GM10248 (cell line): ENCODE measurements at regions not wholly inside any gene's neighbourhood (a gene's known extent, or its start where the extent isn't known, plus 50 kb on each side); places are given as distances from the start of the nearest gene placed in this dataset.

Source experiments
- CTCF ChIA-PET: fragments of 300-600 bp; sonication (Branson Sonifier 250); formaldehyde crosslinking; extraction: SDS; loops from one replicate; lab custom pipeline; 2021; ENCODE audit warnings: antibody characterized with exemption; lab: Yijun Ruan, JAX
- POLR2A ChIA-PET: fragments of 350-650 bp; sonication (Branson Sonifier 250); formaldehyde crosslinking; extraction: SDS; loops from one replicate; lab custom pipeline; 2020; ENCODE audit warnings: antibody characterized with exemption; lab: Yijun Ruan, JAX
- DNase-seq: peaks from one replicate; pipeline ENCODE4 v3.0.0; 2012; ENCODE audit errors: extremely low spot score
- TF ChIP-seq, protein P1 (sequence below): IDR thresholded peaks from 2 replicates; pipeline ENCODE4 v1.5.1; 2012; ENCODE audit warnings: mild to moderate bottlenecking, low read depth; ENCODE audit errors: extremely low read depth, missing control alignments, control extremely low read depth

DNA sequence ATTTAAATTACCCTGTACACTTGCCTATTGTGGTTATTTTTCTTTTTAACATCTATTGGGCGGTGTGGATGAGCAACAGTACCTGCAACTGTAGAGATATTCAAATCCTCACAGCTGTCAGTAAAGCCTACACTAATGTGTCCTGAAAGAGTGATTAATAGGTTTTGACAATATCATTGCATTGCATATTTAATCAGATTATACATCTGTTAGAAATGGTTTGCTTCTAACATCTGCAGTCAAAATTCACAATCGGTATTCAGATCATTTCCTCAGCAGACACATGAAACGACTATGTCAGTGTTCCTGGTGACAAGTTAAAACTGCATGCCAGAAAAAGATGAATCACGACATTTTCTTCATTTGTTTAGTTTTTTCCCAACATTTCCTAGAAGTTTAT is 254.6 kb upstream of the EPHA5 start:
- DNase-seq, result no peak
- ChIA-PET CTCF (no interaction called here), POLR2A (no interaction called here)
- TF ChIP-seq, protein P1, sequence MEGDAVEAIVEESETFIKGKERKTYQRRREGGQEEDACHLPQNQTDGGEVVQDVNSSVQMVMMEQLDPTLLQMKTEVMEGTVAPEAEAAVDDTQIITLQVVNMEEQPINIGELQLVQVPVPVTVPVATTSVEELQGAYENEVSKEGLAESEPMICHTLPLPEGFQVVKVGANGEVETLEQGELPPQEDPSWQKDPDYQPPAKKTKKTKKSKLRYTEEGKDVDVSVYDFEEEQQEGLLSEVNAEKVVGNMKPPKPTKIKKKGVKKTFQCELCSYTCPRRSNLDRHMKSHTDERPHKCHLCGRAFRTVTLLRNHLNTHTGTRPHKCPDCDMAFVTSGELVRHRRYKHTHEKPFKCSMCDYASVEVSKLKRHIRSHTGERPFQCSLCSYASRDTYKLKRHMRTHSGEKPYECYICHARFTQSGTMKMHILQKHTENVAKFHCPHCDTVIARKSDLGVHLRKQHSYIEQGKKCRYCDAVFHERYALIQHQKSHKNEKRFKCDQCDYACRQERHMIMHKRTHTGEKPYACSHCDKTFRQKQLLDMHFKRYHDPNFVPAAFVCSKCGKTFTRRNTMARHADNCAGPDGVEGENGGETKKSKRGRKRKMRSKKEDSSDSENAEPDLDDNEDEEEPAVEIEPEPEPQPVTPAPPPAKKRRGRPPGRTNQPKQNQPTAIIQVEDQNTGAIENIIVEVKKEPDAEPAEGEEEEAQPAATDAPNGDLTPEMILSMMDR, result no peak

DNA sequence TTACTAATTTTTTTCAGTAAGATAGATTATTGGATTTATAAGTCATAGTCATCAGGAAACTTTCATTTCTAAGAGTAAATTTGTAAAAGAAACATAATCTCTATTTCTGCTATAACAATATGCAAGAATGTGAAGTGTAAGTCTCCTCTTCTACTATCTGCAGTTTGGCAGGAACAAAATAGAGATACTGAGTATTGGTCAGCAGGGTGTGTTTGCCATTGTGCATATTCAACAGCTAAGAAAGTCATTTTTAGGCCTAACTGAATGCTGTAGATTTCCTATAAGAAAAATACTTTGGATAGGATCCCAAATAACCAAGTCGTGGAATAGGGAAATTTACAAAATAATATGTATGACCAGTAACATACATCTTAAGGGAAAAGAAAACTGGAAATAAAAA is 253.3 kb upstream of the EPHA5 start:
- DNase-seq, result no peak
- POLR2A ChIA-PET, result no interaction called here
- TF ChIP-seq, protein P1, result no peak
- CTCF ChIA-PET, result no interaction called here

DNA sequence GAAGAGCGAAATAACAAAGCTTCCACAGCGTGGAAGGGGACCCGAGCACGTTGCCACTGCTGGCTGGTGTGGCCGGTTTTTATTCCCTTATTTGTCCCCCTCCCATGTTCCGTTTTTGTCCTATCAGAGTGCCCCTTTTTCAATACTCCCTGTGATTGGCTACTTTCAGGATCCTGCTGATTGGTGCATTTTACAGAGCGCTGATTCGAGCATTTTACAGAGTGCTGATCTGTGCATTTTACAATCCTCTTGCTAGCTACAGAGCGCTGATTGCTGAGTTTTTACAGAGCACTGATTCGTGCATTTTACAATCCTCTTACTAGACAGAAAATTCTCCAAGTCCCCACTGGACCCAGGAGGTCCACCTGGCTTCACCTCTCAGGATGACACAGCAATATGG is 250.9 kb upstream of the EPHA5 start:
- TF ChIP-seq, protein P1, result no peak
- ChIA-PET CTCF (no interaction called here), POLR2A (no interaction called here)
- no peak for DNase-seq

DNA sequence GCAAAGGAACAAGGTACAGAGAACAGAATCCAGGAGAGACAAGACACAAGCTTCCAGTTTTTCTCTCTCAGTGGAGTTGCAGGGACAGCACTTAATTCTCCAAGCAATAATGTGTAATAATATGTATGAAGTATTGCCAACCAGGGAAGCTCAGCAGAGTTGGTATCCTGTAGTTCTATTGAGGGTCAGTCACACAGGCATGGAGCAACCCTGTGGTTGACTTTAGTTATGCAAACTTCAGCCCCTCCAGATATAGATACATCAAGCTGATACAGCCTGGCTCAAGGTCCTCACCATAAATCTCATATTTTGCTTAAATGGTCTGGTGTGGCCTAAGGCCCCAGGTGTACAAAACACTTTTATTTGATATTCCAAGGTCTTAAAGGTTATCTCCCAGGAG is 248.6 kb upstream of the EPHA5 start:
- POLR2A ChIA-PET, result no interaction called here
- TF ChIP-seq, protein P1, result no peak
- DNase-seq, result no peak
- CTCF ChIA-PET, result interaction anchor here (1.1 kb wide), 1 partner anchor 26 kb away, joined by 3 read pairs; no protein-coding TSS in a partner anchor

DNA sequence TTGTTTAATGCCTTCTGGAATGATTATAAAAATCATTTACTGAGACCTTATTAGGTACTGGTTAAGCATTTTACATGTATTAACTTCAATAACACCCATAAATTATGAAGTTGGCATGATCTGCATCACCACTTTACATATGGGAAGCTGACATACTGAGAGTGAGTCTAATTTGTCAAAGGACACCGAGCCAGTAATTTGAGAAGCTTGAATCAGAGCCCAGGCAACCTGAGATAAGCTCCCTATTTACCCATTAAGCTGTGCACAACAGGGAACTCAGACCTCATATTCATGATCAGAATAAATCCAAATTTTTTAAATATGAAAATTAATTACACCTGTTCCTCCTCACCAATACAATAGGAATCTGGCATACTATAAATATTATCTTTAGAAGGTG is 247.9 kb upstream of the EPHA5 start:
- POLR2A ChIA-PET, result no interaction called here
- CTCF ChIA-PET, result interaction anchor here (1.1 kb wide), 1 partner anchor 27 kb away, joined by 3 read pairs; no protein-coding TSS in a partner anchor

DNA sequence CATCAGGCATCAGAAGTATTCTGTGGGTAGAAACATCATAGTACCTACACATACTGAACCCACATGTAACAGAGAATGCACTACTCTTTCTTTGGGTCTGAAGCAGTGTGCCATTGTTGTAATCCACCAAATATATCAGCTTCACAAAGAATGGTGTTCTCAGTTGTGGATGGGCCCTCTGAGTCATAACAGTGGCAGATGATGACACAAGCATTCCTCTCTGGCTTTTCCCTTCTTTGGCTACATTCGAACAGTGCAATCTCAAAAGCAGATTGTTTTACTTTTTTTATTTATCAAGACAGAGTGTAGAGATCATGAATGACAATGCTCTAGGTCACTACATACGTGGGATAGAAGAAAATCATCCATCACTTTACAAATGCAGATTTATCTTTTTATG is 247.2 kb upstream of the EPHA5 start:
- TF ChIP-seq, protein P1, result no peak
- ChIA-PET POLR2A (no interaction called here), CTCF (no interaction called here)
- DNase-seq, result no peak

More for the DNA sequence above, 247.9 kb upstream of the EPHA5 start:
- no peak for DNase-seq
- TF ChIP-seq, protein P1, result no peak

DNA sequence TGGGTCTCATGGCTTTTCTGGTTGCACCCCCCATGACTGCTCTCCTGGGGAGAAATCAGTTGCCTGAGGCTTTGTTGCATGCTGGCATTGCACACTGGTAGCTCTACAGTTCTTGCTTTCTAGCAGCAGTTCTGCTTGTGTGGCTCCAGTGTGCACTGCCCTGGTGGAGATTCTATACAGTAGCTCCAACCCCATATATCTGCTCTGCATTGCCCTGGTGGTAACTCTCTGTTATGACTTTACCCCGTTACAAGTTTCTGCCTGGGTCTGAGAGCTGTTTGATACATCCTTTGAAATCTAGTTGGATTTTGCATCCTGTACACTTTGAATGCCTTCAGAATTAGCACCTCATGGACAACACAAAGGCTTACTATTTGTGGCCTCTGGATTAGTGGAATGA is 241.4 kb upstream of the EPHA5 start:
- TF ChIP-seq, protein P1, result no peak
- ChIA-PET POLR2A (no interaction called here), CTCF (no interaction called here)
- DNase-seq, result no peak
